Stimulated activated naive CD8-positive, alpha-beta T cell treated with anti-CD3 and anti-CD28 coated beads, Interleukin-15, amount 100 ng/mL, for 72 hours (primary cell): ENCODE measurements at regions not wholly inside any gene's neighbourhood (a gene's known extent, or its start where the extent isn't known, plus 50 kb on each side); places are given as distances from the start of the nearest gene placed in this dataset.
"Not testable (repeated sequence)": the region's sequence is repeated elsewhere in the genome, so short reads cannot be mapped to it uniquely, and the experiment has no call there.

ENCODE experiments used
- ATAC-seq: fragments of 150-1000 bp; cut with Tn5 transposase; 2 replicates; pipeline ENCODE4 v1.10.0; 2021; ENCODE audit warnings: mild to moderate bottlenecking, moderate library complexity
- DNase-seq, 2 donors: peaks; one replicate each; pipeline ENCODE4 v3.0.0; 2021 to 2022
- H3K27ac Mint-ChIP-seq, 2 donors: one replicate each; pipeline ENCODE4 v1.8.0; 2022; ENCODE audit warnings: mild to moderate bottlenecking in 2 of 2, mixed read lengths in 2 of 2, moderate library complexity in 2 of 2
- H3K27me3 Mint-ChIP-seq: one replicate; pipeline ENCODE4 v1.8.0; 2022; ENCODE audit warnings: mixed read lengths
- H3K4me1 Mint-ChIP-seq: one replicate; pipeline ENCODE4 v1.8.0; 2022; ENCODE audit warnings: mild to moderate bottlenecking, mixed read lengths
- H3K4me3 Mint-ChIP-seq, 2 donors: one replicate each; pipeline ENCODE4 v1.8.0; 2022; ENCODE audit warnings: mild to moderate bottlenecking in 2 of 2, mixed read lengths in 2 of 2, moderate library complexity in 1 of 2
- H3K9me3 Mint-ChIP-seq, 2 donors: one replicate each; pipeline ENCODE4 v1.8.0; 2022; ENCODE audit warnings: mixed read lengths in 2 of 2

GRCh38 chr15:60152386-60152785 is 148.3 kb downstream of the FOXB1 start:
- Mint-ChIP-seq H3K4me3 (no peak overlapping the region), H3K27me3 (peaks cover 32% of the 10 kb centered on the region), H3K27ac (no peak overlapping the region), H3K9me3 (no peaks in the 10 kb centered on the region), H3K4me1 (no peaks in the 10 kb centered on the region)
- DNase-seq (no peak), ATAC-seq (no peak)

- H3K27ac Mint-ChIP-seq = no peak overlapping the region
- no peaks in the 10 kb centered on the region for H3K4me1 Mint-ChIP-seq
- H3K9me3 Mint-ChIP-seq = no peaks in the 10 kb centered on the region
- DNase-seq = no peak
- no peak overlapping the region for H3K4me3 Mint-ChIP-seq
- peaks cover 32% of the 10 kb centered on the region for H3K27me3 Mint-ChIP-seq
- no peak for ATAC-seq
Observed at GRCh38 chr15:60154764-60155325, 150.7 kb downstream of the FOXB1 start.

DNA sequence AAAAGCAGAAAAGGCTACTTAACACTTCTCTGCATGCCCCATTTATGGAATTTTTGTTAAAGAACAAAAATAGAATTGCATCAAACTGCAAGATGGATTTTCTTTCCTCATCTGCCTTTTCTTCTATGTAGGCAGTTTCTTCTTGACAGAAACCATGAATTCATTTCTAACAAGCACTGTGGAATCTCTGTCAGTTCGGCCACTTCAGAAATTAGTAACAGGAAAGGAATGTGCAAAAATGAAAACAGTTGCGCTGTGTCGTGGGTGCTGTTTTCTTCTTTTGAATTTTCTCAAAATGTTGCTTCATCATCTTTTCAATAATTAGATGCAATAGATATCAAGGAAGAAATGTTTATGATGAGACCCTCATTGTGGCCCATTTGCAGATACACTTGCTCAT is 151.6 kb downstream of the FOXB1 start:
- Mint-ChIP-seq H3K4me1 (no peaks in the 10 kb centered on the region), H3K9me3 (no peaks in the 10 kb centered on the region), H3K27me3 (peaks cover 35% of the 10 kb centered on the region), H3K4me3 (no peak overlapping the region), H3K27ac (no peak overlapping the region)
- DNase-seq = no peak
- no peak for ATAC-seq

DNA sequence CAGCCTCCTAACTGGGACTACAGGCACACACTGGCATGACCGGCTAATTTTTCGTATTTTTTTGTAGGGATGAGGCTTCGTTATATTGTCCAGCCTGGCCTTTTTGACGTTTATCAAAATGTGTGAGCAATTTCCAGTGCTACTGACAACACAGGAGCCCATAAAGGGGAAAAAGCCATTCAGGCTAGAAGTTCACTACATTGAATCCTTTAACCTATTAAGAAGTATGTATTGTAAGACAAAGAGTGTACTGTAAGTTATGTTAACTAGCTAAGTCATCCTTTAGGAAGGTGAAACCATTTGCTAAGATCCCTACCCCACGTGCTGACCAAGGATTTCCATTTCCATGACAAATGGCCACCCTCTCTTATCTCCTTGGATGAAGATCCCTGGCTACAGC is 156.8 kb downstream of the FOXB1 start:
- no peak overlapping the region for H3K27ac Mint-ChIP-seq
- ATAC-seq = no peak

DNA sequence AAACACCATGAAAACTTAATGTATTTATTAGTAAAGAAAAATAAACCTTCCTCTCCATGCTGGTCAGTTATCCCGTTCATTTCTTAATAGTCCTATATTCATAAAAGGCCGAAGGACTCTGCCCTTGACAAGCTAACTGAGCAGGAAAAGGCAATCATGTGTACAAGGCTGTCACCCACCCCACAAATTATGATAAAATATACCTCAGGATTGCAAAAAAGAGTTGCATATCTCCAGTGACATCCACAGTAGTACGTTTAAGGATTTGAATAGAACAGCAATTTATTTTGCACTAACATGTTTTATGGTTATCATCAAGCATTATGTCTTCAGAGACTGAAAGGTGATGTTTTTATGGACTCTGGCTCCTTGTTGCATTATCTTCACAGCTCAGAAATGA is 157.6 kb downstream of the FOXB1 start:
- ATAC-seq (no peak), DNase-seq (no peak)
- Mint-ChIP-seq H3K27me3 (peaks cover 16% of the 10 kb centered on the region), H3K4me1 (no peaks in the 10 kb centered on the region), H3K4me3 (no peak overlapping the region), H3K27ac (no peak overlapping the region), H3K9me3 (no peaks in the 10 kb centered on the region)

More for the DNA sequence above, 156.8 kb downstream of the FOXB1 start:
- no peak for DNase-seq
- H3K4me1 Mint-ChIP-seq = no peaks in the 10 kb centered on the region
- no peaks in the 10 kb centered on the region for H3K9me3 Mint-ChIP-seq
- no peak overlapping the region for H3K4me3 Mint-ChIP-seq
- H3K27me3 Mint-ChIP-seq = peaks cover 16% of the 10 kb centered on the region

DNA sequence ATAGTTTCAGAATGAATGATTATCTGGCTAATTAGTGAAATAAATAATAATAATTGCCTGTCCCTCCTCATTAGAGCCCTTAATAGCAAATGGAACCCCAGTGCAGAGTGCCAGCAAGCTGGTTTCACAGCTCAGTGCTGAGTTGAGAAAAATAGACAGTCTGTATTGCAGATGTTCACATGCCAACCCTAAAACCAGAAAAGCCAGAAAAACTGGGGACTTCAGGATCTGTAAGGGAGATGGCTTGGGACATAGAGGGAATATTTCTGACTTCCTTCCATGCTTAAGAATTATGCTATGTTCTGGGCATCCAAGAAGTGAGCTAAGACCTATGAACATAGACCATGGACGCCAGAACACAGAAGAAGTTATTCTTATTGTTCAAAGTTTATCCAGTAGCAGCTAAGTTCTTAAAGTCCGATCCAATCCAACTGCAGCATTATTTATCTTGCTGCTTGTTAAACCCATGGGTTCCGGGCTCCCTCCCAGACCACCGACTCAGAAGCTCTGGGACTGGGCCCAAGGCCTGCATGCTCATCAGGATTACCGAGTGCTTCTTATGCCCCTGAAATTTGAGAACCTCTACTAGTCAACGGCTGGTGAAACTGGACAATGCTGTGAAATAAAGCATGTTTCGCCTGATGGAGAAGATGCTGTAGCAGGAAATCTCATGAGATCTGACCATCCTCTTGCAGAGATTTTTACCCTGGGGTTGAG is 158.3 kb downstream of the FOXB1 start:
- H3K9me3 Mint-ChIP-seq = no peaks in the 10 kb centered on the region

DNA sequence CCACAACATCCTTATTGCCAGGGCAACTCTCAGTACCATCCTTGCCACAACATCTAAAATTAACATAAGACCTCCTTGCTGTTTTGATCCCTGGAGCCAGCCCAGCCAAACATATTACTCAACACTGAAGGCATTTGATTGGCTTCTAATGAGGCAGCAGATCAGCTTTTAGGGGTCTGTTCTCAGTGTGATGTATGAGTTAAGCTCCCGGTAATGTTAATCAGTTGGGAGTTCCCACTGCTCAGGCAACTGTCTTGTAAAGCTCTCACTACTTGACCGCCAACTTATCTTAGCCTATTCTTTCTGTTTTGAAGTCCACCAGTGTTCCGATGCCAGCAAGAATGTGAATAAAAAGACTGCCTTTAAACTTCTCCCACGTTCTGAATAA is 158.9 kb downstream of the FOXB1 start:
- Mint-ChIP-seq H3K27ac (no peak overlapping the region), H3K4me3 (no peak overlapping the region), H3K9me3 (no peaks in the 10 kb centered on the region), H3K4me1 (no peaks in the 10 kb centered on the region), H3K27me3 (peaks cover 16% of the 10 kb centered on the region)
- ATAC-seq (no peak), DNase-seq (no peak)

More for the DNA sequence above, 158.3 kb downstream of the FOXB1 start:
- Mint-ChIP-seq H3K4me1 (no peaks in the 10 kb centered on the region), H3K4me3 (no peak overlapping the region), H3K27me3 (peaks cover 16% of the 10 kb centered on the region), H3K27ac (no peak overlapping the region)
- ATAC-seq (no peak), DNase-seq (no peak)

DNA sequence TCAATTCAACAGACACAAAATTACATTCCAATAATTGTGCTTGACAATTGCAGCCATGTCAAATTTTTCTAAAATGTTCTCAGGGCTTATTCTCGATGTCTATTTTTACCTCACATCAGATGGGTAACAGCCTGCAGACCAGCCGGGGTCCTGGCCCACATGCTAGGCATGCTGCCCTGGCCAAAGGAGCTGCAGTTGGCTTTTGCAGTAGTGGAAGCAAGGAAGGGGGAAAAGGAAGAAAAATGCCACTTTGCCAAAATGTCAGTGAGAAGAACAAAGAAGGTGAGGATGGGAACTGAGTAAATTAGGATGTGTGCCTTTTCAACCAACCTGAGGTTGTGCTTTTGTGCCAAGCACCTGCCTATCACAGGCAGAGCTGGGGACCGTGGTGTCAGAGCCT is 161.0 kb downstream of the FOXB1 start:
- Mint-ChIP-seq H3K27ac (no peak overlapping the region), H3K9me3 (no peaks in the 10 kb centered on the region), H3K4me1 (no peaks in the 10 kb centered on the region), H3K27me3 (peaks cover 6% of the 10 kb centered on the region), H3K4me3 (no peak overlapping the region)
- DNase-seq (no peak), ATAC-seq (no peak)

DNA sequence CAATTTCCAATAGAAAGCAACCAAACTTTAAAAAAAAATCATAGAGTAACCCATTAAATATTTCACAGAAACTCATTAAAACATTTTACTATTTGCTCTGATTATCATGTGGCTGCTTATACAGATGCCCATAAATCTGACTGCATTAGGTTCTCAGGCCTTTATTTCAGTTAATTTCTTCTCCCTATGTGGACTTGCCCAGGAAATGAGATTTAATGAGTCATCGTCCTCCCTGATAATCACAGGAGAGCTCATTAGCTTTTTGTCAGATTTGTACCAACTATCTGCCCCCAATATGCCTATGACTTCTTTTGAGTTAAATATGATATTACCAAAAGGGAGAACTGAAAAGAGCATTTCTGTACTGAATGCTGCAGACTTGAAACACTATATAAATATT is 168.0 kb downstream of the FOXB1 start:
- no peaks in the 10 kb centered on the region for H3K4me1 Mint-ChIP-seq
- H3K4me3 Mint-ChIP-seq = no peak overlapping the region
- no peak for DNase-seq
- ATAC-seq = no peak
- H3K27me3 Mint-ChIP-seq = peaks cover 8% of the 10 kb centered on the region
- H3K9me3 Mint-ChIP-seq = no peaks in the 10 kb centered on the region
- no peak overlapping the region for H3K27ac Mint-ChIP-seq

- Mint-ChIP-seq H3K4me1 (no peaks in the 10 kb centered on the region), H3K9me3 (no peaks in the 10 kb centered on the region), H3K27me3 (peaks cover 28% of the 10 kb centered on the region), H3K4me3 (no peak overlapping the region), H3K27ac (no peak overlapping the region)
- DNase-seq = peak; percentile 12 to 13
- ATAC-seq = peak; percentile 58
Observed at GRCh38 chr15:60179786-60180391, 175.8 kb downstream of the FOXB1 start.

DNA sequence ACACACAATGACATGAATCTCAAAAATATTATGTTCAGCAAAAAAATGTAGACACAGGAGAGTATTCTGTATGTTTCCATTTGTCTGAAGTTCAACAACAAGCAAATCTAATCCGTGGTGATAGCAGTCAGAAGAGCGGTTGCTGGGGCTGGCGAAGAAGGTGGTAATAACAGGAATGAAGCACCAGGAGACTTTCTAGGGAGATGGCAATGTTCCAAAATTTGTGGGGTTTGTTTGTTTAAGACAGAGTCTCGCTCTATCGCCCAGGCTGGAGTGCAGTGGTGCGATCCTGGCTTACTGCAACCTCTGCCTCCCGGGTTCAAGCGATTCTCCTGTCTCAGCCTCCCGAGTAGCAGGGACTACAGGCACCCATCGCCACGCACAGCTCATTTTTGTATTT is 177.8 kb downstream of the FOXB1 start:
- ATAC-seq, H3K27ac Mint-ChIP-seq: not testable (repeated sequence)

DNA sequence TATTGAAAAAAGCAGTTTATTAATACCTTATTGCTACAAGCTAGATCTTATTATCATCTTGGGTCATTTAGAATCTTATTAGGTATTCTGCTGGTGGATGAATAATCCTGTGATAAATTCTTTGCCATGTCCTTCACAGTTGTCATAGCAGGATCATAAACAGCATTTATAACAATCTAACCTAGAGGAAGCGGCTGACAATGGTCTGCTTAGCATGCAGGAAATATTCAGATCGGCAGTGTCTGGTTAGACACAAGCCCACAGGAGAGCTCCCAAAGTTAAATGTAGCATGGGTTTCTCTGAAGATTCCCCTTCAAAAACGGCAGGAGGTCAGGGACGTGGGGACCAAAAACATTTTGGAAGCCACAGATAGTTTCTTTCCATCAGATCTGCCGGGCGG is 179.3 kb downstream of the FOXB1 start:
- H3K4me1 Mint-ChIP-seq = no peaks in the 10 kb centered on the region
- H3K9me3 Mint-ChIP-seq = no peaks in the 10 kb centered on the region
- no peak overlapping the region for H3K27ac Mint-ChIP-seq
- peaks cover 39% of the 10 kb centered on the region for H3K27me3 Mint-ChIP-seq
- DNase-seq = no peak
- H3K4me3 Mint-ChIP-seq = no peak overlapping the region
- ATAC-seq = no peak

More for the DNA sequence above, 177.8 kb downstream of the FOXB1 start:
- H3K4me3 Mint-ChIP-seq, DNase-seq, H3K4me1 Mint-ChIP-seq, H3K9me3 Mint-ChIP-seq: not testable (repeated sequence)
- peaks cover 30% of the 10 kb centered on the region for H3K27me3 Mint-ChIP-seq

DNA sequence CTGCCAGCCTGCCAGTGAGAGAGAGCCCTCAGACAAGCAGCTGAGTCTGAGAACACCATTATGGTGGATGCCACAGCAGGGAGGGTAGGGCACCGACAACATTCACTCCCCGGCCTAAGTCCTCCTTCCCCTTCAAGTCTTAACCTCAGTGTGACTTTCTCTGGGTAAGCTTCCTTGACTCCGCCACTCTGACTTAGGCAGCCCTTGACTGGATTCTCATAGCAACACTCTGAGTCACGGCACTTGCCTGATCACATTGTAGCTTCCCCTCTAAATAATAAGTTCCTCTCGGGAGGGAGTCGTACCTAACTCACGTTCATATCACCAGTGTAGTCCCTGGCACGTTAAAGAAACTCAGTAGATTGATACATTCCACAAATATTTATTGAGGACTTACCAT is 180.5 kb downstream of the FOXB1 start:
- DNase-seq (no peak), ATAC-seq (no peak)
- no peaks in the 10 kb centered on the region for H3K9me3 Mint-ChIP-seq
- H3K4me3 Mint-ChIP-seq = no peak overlapping the region
- peak overlapping the region in 1 of 2 donors; percentile 14 for H3K27ac Mint-ChIP-seq
- no peaks in the 10 kb centered on the region for H3K4me1 Mint-ChIP-seq
- H3K27me3 Mint-ChIP-seq = peaks cover 43% of the 10 kb centered on the region

- no peak for DNase-seq
- no peaks in the 10 kb centered on the region for H3K4me1 Mint-ChIP-seq
- no peak overlapping the region for H3K4me3 Mint-ChIP-seq
- no peak for ATAC-seq
- H3K9me3 Mint-ChIP-seq = no peaks in the 10 kb centered on the region
- peaks cover 41% of the 10 kb centered on the region for H3K27me3 Mint-ChIP-seq
- no peak overlapping the region for H3K27ac Mint-ChIP-seq
Observed at GRCh38 chr15:60191016-60191415, 186.9 kb downstream of the FOXB1 start.

DNA sequence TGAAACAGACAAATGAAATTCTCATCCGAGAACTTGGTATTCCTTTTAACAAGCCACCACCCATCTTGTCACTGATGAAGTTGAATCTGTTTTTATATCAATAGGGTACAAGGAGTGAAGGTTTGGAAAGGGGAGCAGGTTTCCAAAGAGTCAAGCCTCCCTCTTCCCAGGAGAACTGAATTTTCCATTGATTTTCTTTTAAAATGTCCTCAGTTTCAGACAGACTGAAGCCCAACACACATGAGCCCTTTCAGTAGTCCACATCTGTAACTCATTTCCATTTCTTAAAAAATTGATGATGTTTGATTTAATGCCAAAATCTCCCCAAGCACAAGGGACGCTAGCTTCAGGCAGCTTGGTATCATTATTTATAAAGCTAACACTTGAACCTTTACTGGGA is 187.7 kb downstream of the FOXB1 start:
- Mint-ChIP-seq H3K27me3 (peaks cover 49% of the 10 kb centered on the region), H3K9me3 (no peaks in the 10 kb centered on the region), H3K4me1 (no peaks in the 10 kb centered on the region), H3K4me3 (no peak overlapping the region), H3K27ac (no peak overlapping the region)
- ATAC-seq (no peak), DNase-seq (no peak)

- H3K27me3 Mint-ChIP-seq = peaks cover 62% of the 10 kb centered on the region
- DNase-seq (no peak), ATAC-seq (no peak)
- no peaks in the 10 kb centered on the region for H3K4me1 Mint-ChIP-seq
- H3K27ac Mint-ChIP-seq = no peak overlapping the region
- H3K4me3 Mint-ChIP-seq = no peak overlapping the region
- no peaks in the 10 kb centered on the region for H3K9me3 Mint-ChIP-seq
Observed at GRCh38 chr15:60195611-60196010, 191.5 kb downstream of the FOXB1 start.
